ENCODE measurements at regions not wholly inside any gene's neighbourhood (a gene's known extent, or its start where the extent isn't known, plus 50 kb on each side); places are given as distances from the start of the nearest gene placed in this dataset.

GRCh38 chr2:37786191-37786698, 114.8 kb upstream of the CDC42EP3 start:
- DNase-seq (ENCODE audit: insufficient read length): no peak
- no peak for FAIRE-seq
- TF ChIP-seq POLR2AphosphoS5 (IDR thresholded peaks at IDR 0.05; ENCODE audit: low read depth, low read length) (no peak), TAF1 (IDR thresholded peaks at IDR 0.05; ENCODE audit: borderline replicate concordance, low read depth, low read length) (no peak), POLR2A (IDR thresholded peaks at IDR 0.05; ENCODE audit: low read depth, low read length) (no peak)

GRCh38 chr2:37786854-37787253, 115.4 kb upstream of the CDC42EP3 start:
- DNase-seq (ENCODE audit: insufficient read length) (no peak), FAIRE-seq (no peak)
- TF ChIP-seq POLR2A (IDR thresholded peaks at IDR 0.05; ENCODE audit: low read depth, low read length) (no peak), POLR2AphosphoS5 (IDR thresholded peaks at IDR 0.05; ENCODE audit: low read depth, low read length) (no peak), TAF1 (IDR thresholded peaks at IDR 0.05; ENCODE audit: borderline replicate concordance, low read depth, low read length) (no peak)

- FAIRE-seq (no peak), DNase-seq (ENCODE audit: insufficient read length) (no peak)
- TF ChIP-seq POLR2A (IDR thresholded peaks at IDR 0.05; ENCODE audit: low read depth, low read length) (no peak), POLR2AphosphoS5 (IDR thresholded peaks at IDR 0.05; ENCODE audit: low read depth, low read length) (no peak), TAF1 (IDR thresholded peaks at IDR 0.05; ENCODE audit: borderline replicate concordance, low read depth, low read length) (no peak)
Measured at GRCh38 chr2:37788602-37789209, 117.3 kb upstream of the CDC42EP3 start.

- DNase-seq (ENCODE audit: insufficient read length) (no peak), FAIRE-seq (no peak)
- TF ChIP-seq TAF1 (IDR thresholded peaks at IDR 0.05; ENCODE audit: borderline replicate concordance, low read depth, low read length): no peak
- TF ChIP-seq POLR2AphosphoS5 (IDR thresholded peaks at IDR 0.05; ENCODE audit: low read depth, low read length): no peak
- TF ChIP-seq POLR2A (IDR thresholded peaks at IDR 0.05; ENCODE audit: low read depth, low read length): no peak
Measured at GRCh38 chr2:37790019-37790418, 118.6 kb upstream of the CDC42EP3 start.

GRCh38 chr2:37790462-37790861, 119.0 kb upstream of the CDC42EP3 start:
- FAIRE-seq (no peak), DNase-seq (ENCODE audit: insufficient read length) (no peak)
- TF ChIP-seq POLR2AphosphoS5 (IDR thresholded peaks at IDR 0.05; ENCODE audit: low read depth, low read length): no peak
- TF ChIP-seq TAF1 (IDR thresholded peaks at IDR 0.05; ENCODE audit: borderline replicate concordance, low read depth, low read length): no peak
- no peak for TF ChIP-seq POLR2A (IDR thresholded peaks at IDR 0.05; ENCODE audit: low read depth, low read length)

GRCh38 chr2:37792366-37792765, 120.9 kb upstream of the CDC42EP3 start:
- FAIRE-seq (no peak), DNase-seq (ENCODE audit: insufficient read length) (no peak)
- TF ChIP-seq TAF1 (IDR thresholded peaks at IDR 0.05; ENCODE audit: borderline replicate concordance, low read depth, low read length) (no peak), POLR2A (IDR thresholded peaks at IDR 0.05; ENCODE audit: low read depth, low read length) (no peak), POLR2AphosphoS5 (IDR thresholded peaks at IDR 0.05; ENCODE audit: low read depth, low read length) (no peak)

- no peak for FAIRE-seq
- DNase-seq (ENCODE audit: insufficient read length): no peak
- TF ChIP-seq POLR2AphosphoS5 (IDR thresholded peaks at IDR 0.05; ENCODE audit: low read depth, low read length) (no peak), TAF1 (IDR thresholded peaks at IDR 0.05; ENCODE audit: borderline replicate concordance, low read depth, low read length) (no peak), POLR2A (IDR thresholded peaks at IDR 0.05; ENCODE audit: low read depth, low read length) (no peak)
Measured at GRCh38 chr2:37793004-37793403, 121.6 kb upstream of the CDC42EP3 start.

GRCh38 chr2:37794717-37795116, 123.3 kb upstream of the CDC42EP3 start:
- FAIRE-seq: no peak
- no peak for DNase-seq (ENCODE audit: insufficient read length)
- no peak for TF ChIP-seq TAF1 (IDR thresholded peaks at IDR 0.05; ENCODE audit: borderline replicate concordance, low read depth, low read length)
- TF ChIP-seq POLR2A (IDR thresholded peaks at IDR 0.05; ENCODE audit: low read depth, low read length): no peak
- no peak for TF ChIP-seq POLR2AphosphoS5 (IDR thresholded peaks at IDR 0.05; ENCODE audit: low read depth, low read length)

- no peak for TF ChIP-seq POLR2AphosphoS5 (IDR thresholded peaks at IDR 0.05; ENCODE audit: low read depth, low read length)
- no peak for FAIRE-seq
Measured at GRCh38 chr2:37795456-37795855, 124.0 kb upstream of the CDC42EP3 start.

GRCh38 chr2:37795938-37796337, 124.5 kb upstream of the CDC42EP3 start:
- no peak for DNase-seq (ENCODE audit: insufficient read length)
- no peak for TF ChIP-seq TAF1 (IDR thresholded peaks at IDR 0.05; ENCODE audit: borderline replicate concordance, low read depth, low read length)
- no peak for TF ChIP-seq POLR2AphosphoS5 (IDR thresholded peaks at IDR 0.05; ENCODE audit: low read depth, low read length)
- TF ChIP-seq POLR2A (IDR thresholded peaks at IDR 0.05; ENCODE audit: low read depth, low read length): no peak
- FAIRE-seq: no peak

More at GRCh38 chr2:37795456-37795855, 124.0 kb upstream of the CDC42EP3 start:
- no peak for DNase-seq (ENCODE audit: insufficient read length)

GRCh38 chr2:37796481-37796880, 125.0 kb upstream of the CDC42EP3 start:
- FAIRE-seq (no peak), DNase-seq (ENCODE audit: insufficient read length) (no peak)
- no peak for TF ChIP-seq TAF1 (IDR thresholded peaks at IDR 0.05; ENCODE audit: borderline replicate concordance, low read depth, low read length)
- no peak for TF ChIP-seq POLR2A (IDR thresholded peaks at IDR 0.05; ENCODE audit: low read depth, low read length)
- no peak for TF ChIP-seq POLR2AphosphoS5 (IDR thresholded peaks at IDR 0.05; ENCODE audit: low read depth, low read length)

GRCh38 chr2:37797081-37797480, 125.6 kb upstream of the CDC42EP3 start:
- TF ChIP-seq POLR2A (IDR thresholded peaks at IDR 0.05; ENCODE audit: low read depth, low read length) (no peak), TAF1 (IDR thresholded peaks at IDR 0.05; ENCODE audit: borderline replicate concordance, low read depth, low read length) (no peak), POLR2AphosphoS5 (IDR thresholded peaks at IDR 0.05; ENCODE audit: low read depth, low read length) (no peak)
- no peak for FAIRE-seq

More at GRCh38 chr2:37797081-37797480, 125.6 kb upstream of the CDC42EP3 start:
- no peak for DNase-seq (ENCODE audit: insufficient read length)

Measured in GM12892 (cell line).